HepG2 (cell line): ENCODE measurements at regions not wholly inside any gene's neighbourhood (a gene's known extent, or its start where the extent isn't known, plus 50 kb on each side); places are given as distances from the start of the nearest gene placed in this dataset.

Source experiments
- CHD2 ChIP-seq: IDR thresholded peaks from 2 replicates; pipeline ENCODE4 v1.6.1; 2011; ENCODE audit warnings: low read depth, low read length, improper control_type of control experiment
- CTCF ChIP-seq: sonication (generic); formaldehyde crosslinking; IDR thresholded peaks from 2 replicates; pipeline ENCODE4 v1.5.0; 2020; ENCODE audit warnings: mild to moderate bottlenecking, missing genetic modification reagents, moderate library complexity
- NFAT5 ChIP-seq: sonication (generic); formaldehyde crosslinking; IDR thresholded peaks from 2 replicates; pipeline ENCODE4 v1.4.0; 2020; ENCODE audit warnings: missing genetic modification reagents
- POLR2A ChIP-seq, 2 experiments: IDR thresholded peaks; 2 replicates each; pipeline ENCODE4 v1.6.1; 2011; ENCODE audit warnings: low read depth in 2 of 2, low read length in 2 of 2, mild to moderate bottlenecking in 1 of 2, moderate library complexity in 1 of 2; ENCODE audit not compliant: insufficient read depth in 1 of 2
- SIN3B ChIP-seq: fragments of 150-350 bp; IDR thresholded peaks from 2 replicates; pipeline ENCODE4 v1.6.1; 2014; ENCODE audit warnings: low read length
- SIX1 ChIP-seq: sonication (generic); formaldehyde crosslinking; IDR thresholded peaks from 2 replicates; pipeline ENCODE4 v1.4.0; 2020; ENCODE audit warnings: missing genetic modification reagents, borderline replicate concordance
- UBTF ChIP-seq: sonication (generic); formaldehyde crosslinking; IDR thresholded peaks from 2 replicates; pipeline ENCODE4 v1.4.0; 2020; ENCODE audit warnings: mild to moderate bottlenecking, missing genetic modification reagents
- ZBTB8A ChIP-seq: sonication (generic); formaldehyde crosslinking; IDR thresholded peaks from 2 replicates; pipeline ENCODE4 v1.4.0; 2020; ENCODE audit warnings: mild to moderate bottlenecking, low read depth, missing genetic modification reagents, borderline replicate concordance
- ZKSCAN5 ChIP-seq: sonication (generic); formaldehyde crosslinking; IDR thresholded peaks from 2 replicates; pipeline ENCODE4 v1.5.1; 2020; ENCODE audit warnings: mild to moderate bottlenecking, missing genetic modification reagents
- ZNF570 ChIP-seq: sonication (generic); formaldehyde crosslinking; IDR thresholded peaks from 2 replicates; pipeline ENCODE4 v1.4.0; 2020; ENCODE audit warnings: mild to moderate bottlenecking, missing genetic modification reagents, borderline replicate concordance

DNA sequence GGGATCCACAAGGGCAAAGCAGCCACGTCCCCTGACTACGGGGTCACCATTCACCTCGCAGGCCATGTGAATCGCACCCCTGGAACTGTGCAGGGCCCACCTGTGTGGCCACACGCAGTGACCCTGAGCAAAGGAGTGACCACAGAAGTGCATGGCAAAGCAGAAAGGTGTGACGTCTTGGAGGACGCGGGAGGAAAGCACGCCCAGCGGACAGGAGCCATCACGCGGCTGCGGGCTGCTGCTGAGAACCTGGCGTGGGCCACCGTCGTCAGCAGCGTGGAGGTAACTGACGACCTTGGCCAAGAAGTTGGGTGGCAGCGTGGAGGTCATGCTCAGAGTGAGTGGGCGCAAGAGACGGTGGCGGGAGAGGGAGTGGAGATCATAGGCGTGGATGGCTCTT, 76.7 kb upstream of the C1orf174 start:
- TF ChIP-seq POLR2A (IDR thresholded peaks at IDR 0.05; ENCODE audit: insufficient read depth in 1 of 2, low read depth in 2 of 2, low read length in 2 of 2) (no peak), SIX1 (CRISPR knock-in tag) (no peak), CTCF (CRISPR knock-in tag) (no peak), ZNF570 (CRISPR knock-in tag) (no peak), ZBTB8A (CRISPR knock-in tag) (no peak), NFAT5 (CRISPR knock-in tag) (no peak), ZKSCAN5 (no peak), UBTF (CRISPR knock-in tag) (no peak), CHD2 (no peak), SIN3B (no peak)
